CD4-positive, CD25-positive, alpha-beta regulatory T cell (primary cell): ENCODE measurements at regions not wholly inside any gene's neighbourhood (a gene's known extent, or its start where the extent isn't known, plus 50 kb on each side); places are given as distances from the start of the nearest gene placed in this dataset.
"Not testable (repeated sequence)": the region's sequence is repeated elsewhere in the genome, so short reads cannot be mapped to it uniquely, and the experiment has no call there.

Experiments used
- ATAC-seq, 2 donors: fragments of 150-1000 bp; cut with Tn5 transposase; one replicate each; pipeline ENCODE4 v1.10.0; 2021; ENCODE audit warnings: low read depth in 2 of 2, moderate number of reproducible peaks in 2 of 2, moderate library complexity in 1 of 2
- DNase-seq, 3 donors: peaks; one replicate each; pipeline versions ENCODE4 v3.0.0 to v3.0.0-alpha.2; 2012 to 2022; ENCODE audit warnings: mixed read lengths in 1 of 3
- H3K27ac ChIP-seq: one replicate; pipeline ENCODE4 v1.7.0; 2013; ENCODE audit warnings: mild to moderate bottlenecking, low read length; ENCODE audit not compliant: insufficient read depth, poor library complexity, severe bottlenecking
- H3K27me3 ChIP-seq: one replicate; pipeline ENCODE4 v1.7.0; 2013; ENCODE audit warnings: low read length; ENCODE audit not compliant: control insufficient read depth, insufficient read depth
- H3K36me3 ChIP-seq: one replicate; pipeline ENCODE4 v1.7.0; 2013; ENCODE audit warnings: mild to moderate bottlenecking, low read length, moderate library complexity; ENCODE audit not compliant: control insufficient read depth, insufficient read depth
- H3K4me1 ChIP-seq: 2 replicates; pipeline ENCODE4 v1.7.0; 2013; ENCODE audit warnings: mild to moderate bottlenecking, low read length; ENCODE audit not compliant: insufficient read depth, control insufficient read depth, poor library complexity, severe bottlenecking
- H3K4me3 ChIP-seq: one replicate; pipeline ENCODE4 v1.7.0; 2013; ENCODE audit warnings: low read depth, mild to moderate bottlenecking, low read length, moderate library complexity
- H3K9me3 ChIP-seq, 2 experiments: 1 replicate in 1 of 2; 2 replicates in 1 of 2; pipeline ENCODE4 v1.7.0; 2013; ENCODE audit warnings: low read length in 2 of 2, mild to moderate bottlenecking in 1 of 2, moderate library complexity in 1 of 2; ENCODE audit not compliant: control insufficient read depth in 2 of 2
- H3K27ac Mint-ChIP-seq, 3 donors: one replicate each; pipeline ENCODE4 v1.8.0; 2020 to 2022; ENCODE audit warnings: mild to moderate bottlenecking in 3 of 3, mixed read lengths in 3 of 3, moderate library complexity in 2 of 3
- H3K27me3 Mint-ChIP-seq: one replicate; pipeline ENCODE4 v1.8.0; 2022; ENCODE audit warnings: mild to moderate bottlenecking, mixed read lengths
- H3K36me3 Mint-ChIP-seq: one replicate; pipeline ENCODE4 v1.8.0; 2020; ENCODE audit warnings: mixed read lengths
- H3K4me1 Mint-ChIP-seq, 4 donors: one replicate each; pipeline ENCODE4 v1.8.0; 2020 to 2022; ENCODE audit warnings: mixed read lengths in 4 of 4, mild to moderate bottlenecking in 1 of 4
- H3K4me3 Mint-ChIP-seq, 4 donors: one replicate each; pipeline ENCODE4 v1.8.0; 2020 to 2022; ENCODE audit warnings: mild to moderate bottlenecking in 4 of 4, mixed read lengths in 4 of 4, moderate library complexity in 3 of 4
- H3K9me3 Mint-ChIP-seq, 7 donors: one replicate each; pipeline ENCODE4 v1.8.0; 2020 to 2022; ENCODE audit warnings: mixed read lengths in 7 of 7, mild to moderate bottlenecking in 3 of 7, moderate library complexity in 2 of 7

GRCh38 chr12:54799966-54800365 lies 54.4 kb upstream of the MUCL1 start:
- H3K27me3 ChIP-seq, DNase-seq, H3K4me3 ChIP-seq, H3K36me3 Mint-ChIP-seq, H3K27ac ChIP-seq, H3K36me3 ChIP-seq, H3K4me1 Mint-ChIP-seq, H3K4me3 Mint-ChIP-seq, H3K4me1 ChIP-seq, H3K27ac Mint-ChIP-seq, H3K9me3 ChIP-seq, ATAC-seq, H3K9me3 Mint-ChIP-seq: not testable (repeated sequence)
- peaks cover 14% of the 10 kb centered on the region for H3K27me3 Mint-ChIP-seq

GRCh38 chr12:54798651-54799050 lies 55.7 kb upstream of the MUCL1 start:
- DNase-seq (no peak), ATAC-seq (no peak)
- Mint-ChIP-seq H3K27ac (no peak overlapping the region), H3K9me3 (peaks cover 0 to 7% (median 0%) of the 10 kb centered on the region in 7 donors), H3K4me1 (no peaks in the 10 kb centered on the region), H3K36me3 (no peaks in the 10 kb centered on the region), H3K27me3 (peaks cover 14% of the 10 kb centered on the region), H3K4me3 (no peak overlapping the region)
- no peak overlapping the region for H3K4me3 ChIP-seq
- H3K27me3 ChIP-seq = no peaks in the 10 kb centered on the region
- no peak overlapping the region for H3K27ac ChIP-seq
- no peaks in the 10 kb centered on the region for H3K36me3 ChIP-seq
- H3K4me1 ChIP-seq = no peaks in the 10 kb centered on the region
- H3K9me3 ChIP-seq = no peaks in the 10 kb centered on the region

GRCh38 chr12:54796991-54797390 lies 57.3 kb upstream of the MUCL1 start:
- Mint-ChIP-seq H3K27ac (no peak overlapping the region), H3K4me3 (no peak overlapping the region), H3K36me3 (no peaks in the 10 kb centered on the region), H3K27me3 (peaks cover 14% of the 10 kb centered on the region), H3K4me1 (no peaks in the 10 kb centered on the region), H3K9me3 (peaks cover 0 to 7% (median 0%) of the 10 kb centered on the region in 7 donors)
- Histone ChIP-seq H3K27me3 (no peaks in the 10 kb centered on the region), H3K4me3 (no peak overlapping the region), H3K4me1 (no peaks in the 10 kb centered on the region), H3K36me3 (no peaks in the 10 kb centered on the region), H3K9me3 (no peaks in the 10 kb centered on the region), H3K27ac (no peak overlapping the region)
- ATAC-seq (no peak), DNase-seq (no peak)

GRCh38 chr12:54795644-54796043 lies 58.7 kb upstream of the MUCL1 start:
- Histone ChIP-seq H3K36me3 (no peaks in the 10 kb centered on the region), H3K27ac (no peak overlapping the region), H3K9me3 (no peaks in the 10 kb centered on the region), H3K4me3 (no peak overlapping the region), H3K4me1 (no peaks in the 10 kb centered on the region), H3K27me3 (no peaks in the 10 kb centered on the region)
- no peak for ATAC-seq
- Mint-ChIP-seq H3K4me3 (no peak overlapping the region), H3K4me1 (no peaks in the 10 kb centered on the region), H3K27me3 (peaks cover 14% of the 10 kb centered on the region), H3K36me3 (no peaks in the 10 kb centered on the region), H3K27ac (no peak overlapping the region), H3K9me3 (peaks cover 0 to 3% (median 0%) of the 10 kb centered on the region in 7 donors)
- no peak for DNase-seq

- Mint-ChIP-seq H3K4me3 (no peak overlapping the region), H3K9me3 (peaks cover 4 to 39% (median 11%) of the 10 kb centered on the region in 7 donors), H3K27ac (no peak overlapping the region), H3K4me1 (no peaks in the 10 kb centered on the region), H3K36me3 (no peaks in the 10 kb centered on the region), H3K27me3 (peaks cover 9% of the 10 kb centered on the region)
- H3K9me3 ChIP-seq = peaks cover 24 to 26% of the 10 kb centered on the region in 2 experiments
- no peaks in the 10 kb centered on the region for H3K4me1 ChIP-seq
- H3K4me3 ChIP-seq = no peak overlapping the region
- H3K36me3 ChIP-seq = no peaks in the 10 kb centered on the region
- DNase-seq = no peak
- peaks cover 2% of the 10 kb centered on the region for H3K27me3 ChIP-seq
- no peak overlapping the region for H3K27ac ChIP-seq
- no peak for ATAC-seq
Measured at GRCh38 chr12:54786081-54786480, 68.2 kb upstream of the MUCL1 start.

GRCh38 chr12:54784115-54784514 lies 70.2 kb upstream of the MUCL1 start:
- H3K4me1 Mint-ChIP-seq = no peaks in the 10 kb centered on the region
- DNase-seq = no peak

GRCh38 chr12:54777031-54777430 lies 77.3 kb upstream of the MUCL1 start:
- H3K36me3 ChIP-seq, H3K4me1 Mint-ChIP-seq, H3K4me3 Mint-ChIP-seq, ATAC-seq, H3K27ac Mint-ChIP-seq, H3K9me3 ChIP-seq, H3K4me3 ChIP-seq, H3K27ac ChIP-seq, H3K36me3 Mint-ChIP-seq, H3K4me1 ChIP-seq: not testable (repeated sequence)
- Mint-ChIP-seq H3K9me3 (peaks cover 0 to 19% (median 5%) of the 10 kb centered on the region in 7 donors), H3K27me3 (peaks cover 23% of the 10 kb centered on the region)
- peak in 1 of 3 donors; percentile 23 for DNase-seq
- H3K27me3 ChIP-seq = peaks cover 19% of the 10 kb centered on the region

More at GRCh38 chr12:54784115-54784514, 70.2 kb upstream of the MUCL1 start:
- Mint-ChIP-seq H3K36me3 (no peaks in the 10 kb centered on the region), H3K27me3 (peaks cover 9% of the 10 kb centered on the region), H3K9me3 (peaks cover 4 to 45% (median 11%) of the 10 kb centered on the region in 7 donors), H3K27ac (no peak overlapping the region), H3K4me3 (no peak overlapping the region)
- peaks cover 2% of the 10 kb centered on the region for H3K27me3 ChIP-seq
- peaks cover 24 to 26% of the 10 kb centered on the region in 2 experiments for H3K9me3 ChIP-seq
- H3K36me3 ChIP-seq = no peaks in the 10 kb centered on the region
- no peak overlapping the region for H3K4me3 ChIP-seq
- ATAC-seq = no peak
- no peak overlapping the region for H3K27ac ChIP-seq
- no peaks in the 10 kb centered on the region for H3K4me1 ChIP-seq

GRCh38 chr12:54773593-54773992 lies 80.7 kb upstream of the MUCL1 start:
- H3K36me3 Mint-ChIP-seq = no peaks in the 10 kb centered on the region
- peaks cover 22% of the 10 kb centered on the region for H3K27me3 Mint-ChIP-seq
- Histone ChIP-seq H3K4me1 (no peaks in the 10 kb centered on the region), H3K27ac (no peak overlapping the region), H3K27me3 (peaks cover 21% of the 10 kb centered on the region), H3K4me3 (no peak overlapping the region), H3K36me3 (no peaks in the 10 kb centered on the region), H3K9me3 (peaks cover 0 to 3% of the 10 kb centered on the region in 2 experiments)
- ATAC-seq (no peak), DNase-seq (no peak)
- no peak overlapping the region for H3K4me3 Mint-ChIP-seq
- no peak overlapping the region for H3K27ac Mint-ChIP-seq
- H3K9me3 Mint-ChIP-seq = peaks cover 0 to 7% (median 4%) of the 10 kb centered on the region in 7 donors
- no peaks in the 10 kb centered on the region for H3K4me1 Mint-ChIP-seq
